Upper lobe of left lung (tissue), 4 donors: ENCODE measurements at regions not wholly inside any gene's neighbourhood (a gene's known extent, or its start where the extent isn't known, plus 50 kb on each side); places are given as distances from the start of the nearest gene placed in this dataset.

Source experiments
- CTCF ChIP-seq, 6 experiments: fragments of 450-650 bp in 4 of 6; fragments of 200-600 bp in 2 of 6; sonication (generic) in 2 of 6; IDR thresholded peaks; one replicate each; pipeline ENCODE4 v1.5.1; 2016 to 2019; ENCODE audit warnings: antibody characterized with exemption in 6 of 6
- EP300 ChIP-seq, 4 donors: sonication (generic); formaldehyde crosslinking; IDR thresholded peaks; one replicate each; pipeline ENCODE4 v1.5.1; 2017; ENCODE audit warnings: antibody characterized with exemption in 4 of 4, control low read depth in 2 of 4
- POLR2A ChIP-seq, 4 donors: fragments of 450-650 bp; IDR thresholded peaks; one replicate each; pipeline ENCODE4 v1.5.1; 2016 to 2017; ENCODE audit warnings: antibody characterized with exemption in 4 of 4, mild to moderate bottlenecking in 2 of 4
- POLR2AphosphoS5 ChIP-seq, 2 donors: sonication (generic); formaldehyde crosslinking; IDR thresholded peaks; one replicate each; pipeline ENCODE4 v1.5.1; 2017; ENCODE audit warnings: antibody characterized with exemption in 2 of 2

GRCh38 chr9:88664773-88665172, 129.8 kb downstream of the NXNL2 start:
- TF ChIP-seq POLR2AphosphoS5 (IDR thresholded peaks at IDR 0.05) (no peak), CTCF (IDR thresholded peaks at IDR 0.05) (no peak), POLR2A (IDR thresholded peaks at IDR 0.05) (no peak), EP300 (IDR thresholded peaks at IDR 0.05) (no peak)
